PC-9 (cell line): ENCODE measurements at regions not wholly inside any gene's neighbourhood (a gene's known extent, or its start where the extent isn't known, plus 50 kb on each side); places are given as distances from the start of the nearest gene placed in this dataset.

Experiments
- BruUV-seq: library from RNA; stranded (reverse); fragments of 400-500 nt; replicated peaks from 2 replicates; lab custom pipeline; 2021; lab: Mats Ljungman, UMichigan
- CTCF ChIA-PET: fragments of 300-600 bp; sonication (Branson Sonifier 250); formaldehyde crosslinking; loops from one replicate; lab custom pipeline; 2022; ENCODE audit warnings: antibody characterized with exemption; lab: Charles Lee
- POLR2A ChIA-PET: fragments of 300-600 bp; sonication (Branson Sonifier 250); formaldehyde crosslinking; loops from one replicate; lab custom pipeline; 2022; ENCODE audit warnings: antibody characterized with exemption; ENCODE audit not compliant: unreplicated experiment; lab: Charles Lee
- DNase-seq, 2 experiments: peaks; one replicate each; pipeline versions ENCODE4 v3.0.0 to v3.0.0-alpha.2; 2015 to 2022; ENCODE audit warnings: mixed read lengths in 1 of 2
- H2AFZ ChIP-seq: fragments of 200-600 bp; sonication (generic); 2 replicates; pipeline ENCODE4 v1.8.1; 2017; ENCODE audit warnings: antibody characterized with exemption
- H3F3A ChIP-seq: fragments of 200-600 bp; sonication (generic); 2 replicates; pipeline ENCODE4 v1.8.1; 2017; ENCODE audit warnings: antibody characterized with exemption, mild to moderate bottlenecking, low read depth; ENCODE audit not compliant: insufficient read depth
- H3K27ac ChIP-seq: fragments of 200-600 bp; sonication (generic); 2 replicates; pipeline ENCODE4 v1.6.1; 2016; ENCODE audit warnings: mixed run types
- H3K27me3 ChIP-seq: fragments of 200-600 bp; sonication (generic); 2 replicates; pipeline ENCODE4 v1.6.1; 2016; ENCODE audit warnings: low read depth, mixed run types; ENCODE audit not compliant: insufficient read depth
- H3K36me3 ChIP-seq: fragments of 200-600 bp; sonication (generic); 2 replicates; pipeline ENCODE4 v1.6.1; 2016; ENCODE audit warnings: low read depth, mixed run types
- H3K4me1 ChIP-seq: fragments of 200-600 bp; sonication (generic); replicated peaks from 2 replicates; pipeline ENCODE4 v1.6.1; 2016; ENCODE audit warnings: mixed run types; ENCODE audit not compliant: insufficient read depth
- H3K4me2 ChIP-seq: fragments of 200-600 bp; sonication (generic); 2 replicates; pipeline ENCODE4 v1.6.1; 2017; ENCODE audit warnings: mixed run types
- H3K4me3 ChIP-seq: fragments of 200-600 bp; sonication (generic); 2 replicates; pipeline ENCODE4 v1.6.1; 2016; ENCODE audit warnings: mixed run types
- H3K79me2 ChIP-seq: fragments of 200-600 bp; sonication (generic); 2 replicates; pipeline ENCODE4 v1.6.1; 2017; ENCODE audit warnings: low read depth, mixed run types
- H3K9me2 ChIP-seq: fragments of 200-600 bp; sonication (generic); 2 replicates; pipeline ENCODE4 v1.8.1; 2017; ENCODE audit warnings: mild to moderate bottlenecking; ENCODE audit not compliant: insufficient read depth
- H3K9me3 ChIP-seq: fragments of 200-600 bp; sonication (generic); 2 replicates; pipeline ENCODE4 v1.8.1; 2016; ENCODE audit warnings: low read depth; ENCODE audit not compliant: insufficient read depth
- H4K20me1 ChIP-seq: fragments of 200-600 bp; sonication (generic); 2 replicates; pipeline ENCODE4 v1.8.1; 2017; ENCODE audit not compliant: insufficient read depth
- EZH2 ChIP-seq: fragments of 200-600 bp; sonication (generic); IDR thresholded peaks from 2 replicates; pipeline ENCODE4 v1.8.0; 2017; ENCODE audit warnings: antibody characterized with exemption, low read depth
- intact Hi-C: fragments of 100-400 bp; cut with micrococcal nuclease; formaldehyde crosslinking; loops from one replicate; pipeline ENCODE4 v1.10.0; 2022; ENCODE audit not compliant: unreplicated experiment
- TF ChIP-seq, protein P1 (sequence below): fragments of 200-600 bp; sonication (generic); conservative IDR thresholded peaks from 2 replicates; pipeline ENCODE4 v1.6.1; 2017; ENCODE audit warnings: mixed run types, antibody characterized with exemption, mild to moderate bottlenecking, moderate library complexity

DNA sequence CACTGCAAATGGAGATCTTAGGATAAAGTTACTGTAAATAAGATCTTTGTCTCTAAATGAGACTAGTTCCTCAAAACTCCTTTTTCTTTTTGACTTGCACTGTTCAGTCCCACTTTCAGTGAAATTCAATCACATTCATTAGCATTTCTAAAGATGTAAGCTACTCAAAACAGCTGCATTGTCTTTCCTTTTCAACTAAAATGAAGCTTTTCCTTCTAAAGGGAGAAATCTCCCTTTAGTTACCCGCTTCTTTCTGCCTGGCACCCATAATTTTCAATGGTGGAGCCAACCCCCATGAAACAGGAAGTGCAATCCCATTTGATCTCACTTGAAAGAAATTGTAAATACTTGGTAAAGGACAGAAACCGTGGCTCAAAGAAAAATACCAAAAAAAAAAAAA lies 387.4 kb upstream of the PKN2 start:
- H3K4me1 ChIP-seq: no peaks in the 10 kb centered on the region
- BruUV-seq: no TSS peak
- H3K4me2 ChIP-seq: no peak overlapping the region
- no peaks in the 10 kb centered on the region for H3K27me3 ChIP-seq
- no peaks in the 10 kb centered on the region for H4K20me1 ChIP-seq
- H3F3A ChIP-seq: no peaks in the 10 kb centered on the region
- H3K4me3 ChIP-seq: no peak overlapping the region
- no peak overlapping the region for H2AFZ ChIP-seq
- CTCF ChIA-PET: interaction anchor here (0.6 kb wide), 1 partner anchor 11 kb away, joined by 4 read pairs; no protein-coding TSS in a partner anchor
- no peak for DNase-seq
- H3K79me2 ChIP-seq: no peaks in the 10 kb centered on the region
- intact Hi-C loops: no loop called here
- POLR2A ChIA-PET: no interaction called here
- H3K9me2 ChIP-seq: no peaks in the 10 kb centered on the region
- no peak for TF ChIP-seq EZH2
- TF ChIP-seq, protein P1, sequence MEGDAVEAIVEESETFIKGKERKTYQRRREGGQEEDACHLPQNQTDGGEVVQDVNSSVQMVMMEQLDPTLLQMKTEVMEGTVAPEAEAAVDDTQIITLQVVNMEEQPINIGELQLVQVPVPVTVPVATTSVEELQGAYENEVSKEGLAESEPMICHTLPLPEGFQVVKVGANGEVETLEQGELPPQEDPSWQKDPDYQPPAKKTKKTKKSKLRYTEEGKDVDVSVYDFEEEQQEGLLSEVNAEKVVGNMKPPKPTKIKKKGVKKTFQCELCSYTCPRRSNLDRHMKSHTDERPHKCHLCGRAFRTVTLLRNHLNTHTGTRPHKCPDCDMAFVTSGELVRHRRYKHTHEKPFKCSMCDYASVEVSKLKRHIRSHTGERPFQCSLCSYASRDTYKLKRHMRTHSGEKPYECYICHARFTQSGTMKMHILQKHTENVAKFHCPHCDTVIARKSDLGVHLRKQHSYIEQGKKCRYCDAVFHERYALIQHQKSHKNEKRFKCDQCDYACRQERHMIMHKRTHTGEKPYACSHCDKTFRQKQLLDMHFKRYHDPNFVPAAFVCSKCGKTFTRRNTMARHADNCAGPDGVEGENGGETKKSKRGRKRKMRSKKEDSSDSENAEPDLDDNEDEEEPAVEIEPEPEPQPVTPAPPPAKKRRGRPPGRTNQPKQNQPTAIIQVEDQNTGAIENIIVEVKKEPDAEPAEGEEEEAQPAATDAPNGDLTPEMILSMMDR: no peak
- H3K36me3 ChIP-seq: no peaks in the 10 kb centered on the region
- no peaks in the 10 kb centered on the region for H3K9me3 ChIP-seq
- no peak overlapping the region for H3K27ac ChIP-seq

DNA sequence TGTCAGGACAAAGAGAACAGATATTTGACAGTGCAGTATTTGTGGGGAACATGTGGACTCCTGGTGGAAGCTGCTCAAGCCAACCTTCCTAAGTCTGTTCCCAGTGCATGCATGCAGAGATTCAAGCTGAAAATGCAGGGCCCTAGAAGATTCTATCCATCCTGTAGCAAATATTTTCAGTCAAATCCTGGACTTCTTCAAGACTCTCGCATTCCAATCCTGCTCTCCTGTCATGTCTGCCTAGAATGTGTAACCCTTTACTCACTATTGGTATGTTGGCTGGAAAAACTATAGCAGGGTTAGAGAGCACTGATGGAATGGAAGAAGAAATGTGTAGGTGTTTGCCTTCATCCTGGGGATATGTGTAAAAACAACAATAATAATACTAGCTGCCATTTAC lies 385.6 kb upstream of the PKN2 start:
- Histone ChIP-seq H4K20me1 (no peaks in the 10 kb centered on the region), H3F3A (no peaks in the 10 kb centered on the region), H3K4me1 (no peaks in the 10 kb centered on the region), H3K9me3 (no peaks in the 10 kb centered on the region), H3K79me2 (no peaks in the 10 kb centered on the region), H3K36me3 (no peaks in the 10 kb centered on the region), H3K27ac (no peak overlapping the region), H3K4me3 (no peak overlapping the region), H3K27me3 (no peaks in the 10 kb centered on the region), H3K4me2 (no peak overlapping the region), H2AFZ (no peak overlapping the region), H3K9me2 (no peaks in the 10 kb centered on the region)
- POLR2A ChIA-PET: no interaction called here
- DNase-seq: no peak
- CTCF ChIA-PET: no interaction called here
- intact Hi-C loops: no loop called here
- no TSS peak for BruUV-seq
- no peak for TF ChIP-seq EZH2
- TF ChIP-seq, protein P1: no peak

DNA sequence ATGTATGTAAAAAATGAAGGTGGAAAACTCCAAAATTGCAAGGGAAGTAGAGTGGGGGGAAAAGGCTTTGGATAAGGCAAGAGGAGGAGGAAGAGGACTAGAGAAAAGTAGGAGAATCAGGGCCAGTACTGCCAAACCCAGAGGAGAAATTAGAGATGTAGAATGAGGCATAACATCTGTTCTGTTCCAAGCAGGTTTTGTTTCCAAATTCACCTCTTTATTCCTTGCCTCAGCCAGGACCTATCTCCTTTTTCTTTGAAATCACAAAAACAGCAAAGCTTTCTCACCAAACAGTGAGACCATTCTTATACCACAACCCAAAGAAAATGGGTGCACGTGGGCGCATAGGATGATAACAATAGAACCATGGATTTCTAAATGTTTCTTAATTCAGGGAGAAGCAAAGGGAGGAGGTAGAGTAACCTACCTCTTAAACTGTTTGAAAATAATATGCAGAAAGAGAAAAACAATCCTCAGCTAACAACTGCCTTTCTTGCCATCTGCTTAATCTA lies 383.3 kb upstream of the PKN2 start:
- Histone ChIP-seq H3K27me3 (no peaks in the 10 kb centered on the region), H3K79me2 (no peaks in the 10 kb centered on the region), H3K27ac (no peak overlapping the region), H2AFZ (no peak overlapping the region), H3F3A (no peaks in the 10 kb centered on the region), H3K4me3 (no peak overlapping the region), H3K9me2 (no peaks in the 10 kb centered on the region; the same call in 1 of the 2 replicates), H3K9me3 (no peaks in the 10 kb centered on the region), H4K20me1 (no peaks in the 10 kb centered on the region), H3K4me2 (no peak overlapping the region), H3K36me3 (no peaks in the 10 kb centered on the region), H3K4me1 (no peaks in the 10 kb centered on the region)
- POLR2A ChIA-PET: no interaction called here
- intact Hi-C loops: loop anchor here (10.0 kb wide), 2 partner anchors 226 to 316 kb away; no protein-coding TSS in a partner anchor
- DNase-seq: no peak
- CTCF ChIA-PET: no interaction called here
- no TSS peak for BruUV-seq
- TF ChIP-seq, protein P1: no peak
- no peak for TF ChIP-seq EZH2
